ENCODE measurements at regions not wholly inside any gene's neighbourhood (a gene's known extent, or its start where the extent isn't known, plus 50 kb on each side); places are given as distances from the start of the nearest gene placed in this dataset.
"Not testable (repeated sequence)": the region's sequence is repeated elsewhere in the genome, so short reads cannot be mapped to it uniquely, and the experiment has no call there.

DNA sequence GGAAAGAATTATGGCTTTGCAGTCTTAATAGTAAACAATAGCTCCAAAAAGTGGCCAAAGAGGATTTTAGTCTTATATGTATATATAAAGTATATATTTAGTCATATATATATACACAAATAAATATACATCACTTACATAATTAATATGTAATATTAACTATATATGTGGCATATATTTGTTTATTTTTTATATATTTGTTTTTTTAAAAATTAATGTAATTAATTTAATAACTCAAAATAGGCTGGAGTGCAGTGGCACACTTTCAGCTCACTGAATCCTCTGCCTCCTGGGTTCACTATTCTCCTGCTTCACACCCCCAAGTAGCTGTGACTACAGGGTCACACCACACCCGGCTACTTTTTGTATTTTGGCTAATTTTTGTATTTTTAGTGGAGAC lies 532.6 kb downstream of the KCNT2 start:
- no peak overlapping the region for H3K4me3 ChIP-seq (ENCODE audit: low read length)
- no peak overlapping the region for H3K9ac ChIP-seq (ENCODE audit: low read length)
- no peaks in the 10 kb centered on the region for H3K4me1 ChIP-seq (ENCODE audit: control insufficient read depth, insufficient read depth, low read length)
- H3K27ac ChIP-seq (ENCODE audit: low read depth, low read length): no peak overlapping the region
- no peaks in the 10 kb centered on the region for H3K27me3 ChIP-seq (ENCODE audit: control insufficient read depth, insufficient read depth, low read length)
- no peaks in the 10 kb centered on the region for H3K36me3 ChIP-seq (ENCODE audit: control insufficient read depth, insufficient read depth, low read length)

DNA sequence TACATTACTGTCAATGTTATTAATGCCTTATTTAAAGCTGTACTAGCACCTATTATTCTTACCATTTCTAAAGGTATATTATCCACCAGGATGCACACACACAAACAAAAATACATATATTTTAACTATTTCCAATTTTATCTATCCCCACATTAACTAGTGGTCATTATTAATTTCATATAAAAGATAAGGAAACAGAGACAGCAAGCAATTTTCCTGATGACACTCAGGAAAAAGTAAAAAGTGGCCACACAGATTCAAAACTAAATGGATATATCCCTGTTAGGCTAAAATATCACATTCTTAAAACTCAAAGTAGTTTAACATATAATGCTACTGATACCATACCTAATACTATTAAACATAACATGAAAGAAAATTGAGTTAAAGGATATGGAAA lies 534.1 kb downstream of the KCNT2 start:
- Histone ChIP-seq H3K9ac (ENCODE audit: low read length) (no peak overlapping the region), H3K4me1 (ENCODE audit: control insufficient read depth, insufficient read depth, low read length) (no peaks in the 10 kb centered on the region), H3K4me3 (ENCODE audit: low read length) (no peak overlapping the region), H3K36me3 (ENCODE audit: control insufficient read depth, insufficient read depth, low read length) (no peaks in the 10 kb centered on the region), H3K27ac (ENCODE audit: low read depth, low read length) (no peak overlapping the region), H3K27me3 (ENCODE audit: control insufficient read depth, insufficient read depth, low read length) (no peaks in the 10 kb centered on the region)

GRCh38 chr1:196071447-196071846 lies 536.8 kb downstream of the KCNT2 start:
- Histone ChIP-seq H3K36me3 (ENCODE audit: control insufficient read depth, insufficient read depth, low read length) (no peaks in the 10 kb centered on the region), H3K4me1 (ENCODE audit: control insufficient read depth, insufficient read depth, low read length) (no peaks in the 10 kb centered on the region), H3K9ac (ENCODE audit: low read length) (no peak overlapping the region), H3K27me3 (ENCODE audit: control insufficient read depth, insufficient read depth, low read length) (no peaks in the 10 kb centered on the region), H3K27ac (ENCODE audit: low read depth, low read length) (no peak overlapping the region), H3K4me3 (ENCODE audit: low read length) (no peak overlapping the region)

DNA sequence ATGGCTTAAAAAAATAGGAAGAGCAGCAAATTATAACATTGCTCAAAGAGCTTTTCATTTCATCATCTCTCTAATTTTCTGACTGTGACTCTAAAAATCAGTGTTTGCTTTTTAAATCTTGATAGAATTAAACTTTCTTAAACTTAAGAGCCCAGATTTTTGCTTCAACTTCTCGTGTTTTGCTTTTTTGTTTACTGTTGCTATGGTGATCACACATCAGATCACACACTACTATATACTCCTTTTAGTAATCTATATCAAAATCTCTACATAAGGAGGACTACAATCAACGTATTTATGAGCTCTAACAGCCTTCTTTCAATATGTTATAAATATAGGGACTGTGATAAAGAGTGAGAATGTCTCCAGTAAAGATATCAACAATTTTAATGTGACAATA lies 537.3 kb downstream of the KCNT2 start:
- H3K4me3 ChIP-seq (ENCODE audit: low read length): no peak overlapping the region
- no peak overlapping the region for H3K9ac ChIP-seq (ENCODE audit: low read length)
- no peaks in the 10 kb centered on the region for H3K36me3 ChIP-seq (ENCODE audit: control insufficient read depth, insufficient read depth, low read length)
- no peaks in the 10 kb centered on the region for H3K27me3 ChIP-seq (ENCODE audit: control insufficient read depth, insufficient read depth, low read length)
- no peaks in the 10 kb centered on the region for H3K4me1 ChIP-seq (ENCODE audit: control insufficient read depth, insufficient read depth, low read length)
- no peak overlapping the region for H3K27ac ChIP-seq (ENCODE audit: low read depth, low read length)

- H3K27me3 ChIP-seq (ENCODE audit: control insufficient read depth, insufficient read depth, low read length): no peaks in the 10 kb centered on the region
- no peaks in the 10 kb centered on the region for H3K36me3 ChIP-seq (ENCODE audit: control insufficient read depth, insufficient read depth, low read length)
- H3K4me1 ChIP-seq (ENCODE audit: control insufficient read depth, insufficient read depth, low read length): no peaks in the 10 kb centered on the region
- H3K4me3 ChIP-seq (ENCODE audit: low read length): no peak overlapping the region
- no peak overlapping the region for H3K9ac ChIP-seq (ENCODE audit: low read length)
- H3K27ac ChIP-seq (ENCODE audit: low read depth, low read length): no peak overlapping the region
Observed at GRCh38 chr1:196063952-196064351, 544.3 kb downstream of the KCNT2 start.

DNA sequence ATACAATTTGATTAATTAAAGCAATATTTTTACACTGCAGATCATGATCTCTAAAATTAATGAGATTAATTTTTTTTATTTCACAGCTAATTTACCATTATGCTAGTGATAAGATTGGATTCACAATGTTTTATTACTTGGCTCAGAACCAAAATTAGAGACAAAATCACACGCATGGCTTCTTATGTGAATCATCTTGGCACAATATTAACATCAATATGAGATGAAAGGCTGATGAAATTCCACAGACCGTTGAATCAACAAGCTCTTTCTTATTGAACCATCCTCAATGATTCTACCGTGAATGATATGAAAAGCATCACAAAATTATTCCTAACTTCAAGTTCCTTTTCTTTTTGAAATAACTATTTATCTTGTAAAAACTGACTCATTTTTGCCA lies 544.9 kb downstream of the KCNT2 start:
- Histone ChIP-seq H3K4me1 (ENCODE audit: control insufficient read depth, insufficient read depth, low read length) (no peaks in the 10 kb centered on the region), H3K36me3 (ENCODE audit: control insufficient read depth, insufficient read depth, low read length) (no peaks in the 10 kb centered on the region), H3K9ac (ENCODE audit: low read length) (no peak overlapping the region), H3K4me3 (ENCODE audit: low read length) (no peak overlapping the region), H3K27ac (ENCODE audit: low read depth, low read length) (no peak overlapping the region), H3K27me3 (ENCODE audit: control insufficient read depth, insufficient read depth, low read length) (no peaks in the 10 kb centered on the region)

- H3K36me3 ChIP-seq (ENCODE audit: control insufficient read depth, insufficient read depth, low read length): no peaks in the 10 kb centered on the region
- H3K4me3 ChIP-seq (ENCODE audit: low read length): no peak overlapping the region
- H3K27me3 ChIP-seq (ENCODE audit: control insufficient read depth, insufficient read depth, low read length): no peaks in the 10 kb centered on the region
- H3K27ac ChIP-seq (ENCODE audit: low read depth, low read length): no peak overlapping the region
- no peak overlapping the region for H3K9ac ChIP-seq (ENCODE audit: low read length)
- H3K4me1 ChIP-seq (ENCODE audit: control insufficient read depth, insufficient read depth, low read length): no peaks in the 10 kb centered on the region
Observed at GRCh38 chr1:196060539-196060938, 547.7 kb downstream of the KCNT2 start.

- no peaks in the 10 kb centered on the region for H3K36me3 ChIP-seq (ENCODE audit: control insufficient read depth, insufficient read depth, low read length)
- H3K4me1 ChIP-seq (ENCODE audit: control insufficient read depth, insufficient read depth, low read length): no peaks in the 10 kb centered on the region
- H3K27ac ChIP-seq (ENCODE audit: low read depth, low read length): no peak overlapping the region
- no peaks in the 10 kb centered on the region for H3K27me3 ChIP-seq (ENCODE audit: control insufficient read depth, insufficient read depth, low read length)
- H3K9ac ChIP-seq (ENCODE audit: low read length): no peak overlapping the region
- no peak overlapping the region for H3K4me3 ChIP-seq (ENCODE audit: low read length)
Observed at GRCh38 chr1:196059210-196059609, 549.0 kb downstream of the KCNT2 start.

DNA sequence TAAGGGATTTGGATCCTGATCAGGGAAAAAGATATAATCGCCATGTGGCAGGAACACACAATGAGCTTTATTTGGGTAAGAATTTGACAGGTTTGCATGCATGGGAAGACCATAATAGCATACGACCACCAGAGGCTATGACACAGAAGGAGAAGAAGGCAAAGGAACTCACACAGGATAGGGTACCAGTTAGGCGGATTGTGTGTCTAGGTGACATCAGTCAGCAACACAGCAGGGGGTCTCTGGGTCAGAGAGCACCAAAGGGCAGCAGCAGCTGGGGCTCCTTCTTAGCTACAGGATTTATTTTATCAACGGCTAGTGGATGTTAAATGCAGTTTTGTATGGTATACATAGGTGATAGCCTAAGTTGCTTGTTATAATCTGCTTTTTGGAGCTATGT lies 551.3 kb downstream of the KCNT2 start:
- H3K27me3 ChIP-seq (ENCODE audit: control insufficient read depth, insufficient read depth, low read length): no peaks in the 10 kb centered on the region
- H3K36me3 ChIP-seq (ENCODE audit: control insufficient read depth, insufficient read depth, low read length): no peaks in the 10 kb centered on the region
- no peaks in the 10 kb centered on the region for H3K4me1 ChIP-seq (ENCODE audit: control insufficient read depth, insufficient read depth, low read length)
- no peak overlapping the region for H3K4me3 ChIP-seq (ENCODE audit: low read length)
- no peak overlapping the region for H3K9ac ChIP-seq (ENCODE audit: low read length)
- H3K27ac ChIP-seq (ENCODE audit: low read depth, low read length): no peak overlapping the region

- Histone ChIP-seq H3K4me3 (ENCODE audit: low read length) (no peak overlapping the region), H3K4me1 (ENCODE audit: control insufficient read depth, insufficient read depth, low read length) (no peaks in the 10 kb centered on the region), H3K9ac (ENCODE audit: low read length) (no peak overlapping the region), H3K27me3 (ENCODE audit: control insufficient read depth, insufficient read depth, low read length) (no peaks in the 10 kb centered on the region), H3K36me3 (ENCODE audit: control insufficient read depth, insufficient read depth, low read length) (no peaks in the 10 kb centered on the region), H3K27ac (ENCODE audit: low read depth, low read length) (no peak overlapping the region)
Observed at GRCh38 chr1:196049407-196049806, 558.8 kb downstream of the KCNT2 start.

DNA sequence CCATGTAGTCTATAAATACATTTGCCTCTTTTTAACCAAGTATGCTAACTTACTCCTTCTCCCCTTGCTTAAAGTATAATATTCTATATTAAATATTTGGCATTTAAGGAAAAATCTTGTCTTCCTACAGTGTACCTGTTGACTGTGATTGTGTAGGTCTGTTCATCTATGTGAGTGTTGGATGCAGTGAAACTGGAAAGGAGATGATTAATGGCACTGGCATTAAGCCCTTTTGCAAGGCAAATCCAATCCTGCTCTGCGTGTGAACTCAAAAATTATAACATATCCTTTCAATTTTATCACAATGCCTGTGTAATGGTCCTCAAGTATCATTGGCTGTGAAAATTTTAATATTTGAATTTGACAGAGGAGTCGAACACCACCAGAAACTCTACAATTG lies 565.0 kb downstream of the KCNT2 start:
- no peak overlapping the region for H3K27ac ChIP-seq (ENCODE audit: low read depth, low read length)
- no peaks in the 10 kb centered on the region for H3K36me3 ChIP-seq (ENCODE audit: control insufficient read depth, insufficient read depth, low read length)
- H3K27me3 ChIP-seq (ENCODE audit: control insufficient read depth, insufficient read depth, low read length): no peaks in the 10 kb centered on the region
- H3K4me1 ChIP-seq (ENCODE audit: control insufficient read depth, insufficient read depth, low read length): no peaks in the 10 kb centered on the region
- H3K4me3 ChIP-seq (ENCODE audit: low read length): no peak overlapping the region
- no peak overlapping the region for H3K9ac ChIP-seq (ENCODE audit: low read length)

GRCh38 chr1:196034080-196034706 lies 574.0 kb downstream of the KCNT2 start:
- H3K4me3 ChIP-seq (ENCODE audit: low read length): no peak overlapping the region
- no peaks in the 10 kb centered on the region for H3K36me3 ChIP-seq (ENCODE audit: control insufficient read depth, insufficient read depth, low read length)
- no peak overlapping the region for H3K27ac ChIP-seq (ENCODE audit: low read depth, low read length)
- H3K9ac ChIP-seq (ENCODE audit: low read length): no peak overlapping the region
- H3K4me1 ChIP-seq (ENCODE audit: control insufficient read depth, insufficient read depth, low read length): no peaks in the 10 kb centered on the region
- no peaks in the 10 kb centered on the region for H3K27me3 ChIP-seq (ENCODE audit: control insufficient read depth, insufficient read depth, low read length)

GRCh38 chr1:196031387-196031786 lies 576.9 kb downstream of the KCNT2 start:
- H3K27ac ChIP-seq (ENCODE audit: low read depth, low read length); H3K4me3 ChIP-seq (ENCODE audit: low read length); H3K9ac ChIP-seq (ENCODE audit: low read length); H3K36me3 ChIP-seq (ENCODE audit: control insufficient read depth, insufficient read depth, low read length); H3K27me3 ChIP-seq (ENCODE audit: control insufficient read depth, insufficient read depth, low read length); H3K4me1 ChIP-seq (ENCODE audit: control insufficient read depth, insufficient read depth, low read length): not testable (repeated sequence)
